NCI-H69 (cell line): ENCODE measurements at regions not wholly inside any gene's neighbourhood (a gene's known extent, or its start where the extent isn't known, plus 50 kb on each side); places are given as distances from the start of the nearest gene placed in this dataset.
A peak's percentile ranks its signal among the peaks of the same experiment; 100 is the strongest.
"Not testable (repeated sequence)": the region's sequence is repeated elsewhere in the genome, so short reads cannot be mapped to it uniquely, and the experiment has no call there.

ENCODE experiments used
- DNase-seq: peaks from one replicate; lab custom pipeline; 2025; lab: John Stamatoyannopoulos, UW

DNA sequence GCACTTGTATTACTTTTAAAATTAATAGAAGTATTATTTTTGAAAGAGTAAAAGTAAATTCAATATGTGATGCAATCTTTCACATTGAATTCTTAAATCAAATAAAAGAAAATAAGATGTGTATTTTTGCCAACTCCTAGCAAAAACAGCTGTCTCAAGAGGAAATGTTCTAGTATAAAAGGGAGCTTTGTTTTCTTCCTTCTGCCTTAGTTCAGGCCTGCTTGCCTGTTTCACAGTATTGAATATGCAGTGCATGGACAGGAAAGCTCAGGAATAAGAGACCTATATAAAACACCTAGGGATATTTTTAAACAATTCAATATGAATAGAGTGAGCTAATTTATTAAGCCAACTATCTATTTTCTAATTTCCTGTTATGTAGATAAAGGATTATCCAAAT, 294.8 kb upstream of the G2E3 start:
- DNase-seq = peak; percentile 54

DNA sequence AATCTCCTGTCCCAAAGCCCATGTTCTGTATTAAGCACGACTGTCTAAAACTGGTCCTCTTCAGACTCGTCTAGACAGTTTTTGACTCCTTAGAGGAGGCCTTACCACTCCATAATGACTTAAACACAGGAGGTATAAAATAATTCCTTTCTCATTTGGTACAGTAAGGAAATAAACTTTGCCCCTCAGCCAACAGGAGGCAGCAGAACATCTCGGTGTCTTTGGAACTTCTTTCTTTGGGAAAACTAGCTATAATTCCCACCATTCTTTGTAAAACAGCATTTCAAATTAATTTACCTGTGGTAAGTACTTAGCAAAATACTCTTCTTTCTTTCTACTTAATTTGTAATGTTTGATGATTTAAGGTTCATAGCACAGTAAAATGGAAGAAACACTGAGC, 292.7 kb upstream of the G2E3 start:
- DNase-seq = no peak

GRCh38 chr14:30267141-30267540, 291.8 kb upstream of the G2E3 start:
- DNase-seq = no peak

GRCh38 chr14:30270200-30271161, 288.5 kb upstream of the G2E3 start:
- peak; percentile 98 for DNase-seq

DNA sequence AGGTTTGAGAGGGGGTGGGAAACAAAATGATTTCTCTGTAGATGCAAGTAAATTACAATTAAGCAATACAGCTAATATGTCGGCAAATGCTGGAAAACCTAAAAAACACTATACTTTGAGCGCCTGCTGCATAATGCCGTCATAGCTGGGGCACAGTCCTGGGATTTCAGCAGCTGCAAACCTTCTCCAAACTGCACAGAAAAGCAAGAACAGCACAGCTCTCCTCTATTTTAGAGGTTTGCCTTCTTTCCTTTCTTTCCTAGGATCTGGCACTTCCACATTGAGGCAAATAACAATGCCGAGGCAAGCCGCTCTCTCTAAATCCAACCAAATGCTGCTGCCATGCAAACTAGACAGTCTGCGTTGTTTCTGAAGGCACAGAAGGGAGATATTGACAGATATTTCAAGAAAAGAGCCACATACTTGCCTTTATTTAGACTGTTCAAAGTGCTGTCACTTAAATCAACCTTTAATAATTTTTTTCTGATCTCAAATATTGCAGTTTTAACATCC, 287.1 kb upstream of the G2E3 start:
- DNase-seq = peak; percentile 75

GRCh38 chr14:30272848-30273832, 285.8 kb upstream of the G2E3 start:
- peak; percentile 98 for DNase-seq

DNA sequence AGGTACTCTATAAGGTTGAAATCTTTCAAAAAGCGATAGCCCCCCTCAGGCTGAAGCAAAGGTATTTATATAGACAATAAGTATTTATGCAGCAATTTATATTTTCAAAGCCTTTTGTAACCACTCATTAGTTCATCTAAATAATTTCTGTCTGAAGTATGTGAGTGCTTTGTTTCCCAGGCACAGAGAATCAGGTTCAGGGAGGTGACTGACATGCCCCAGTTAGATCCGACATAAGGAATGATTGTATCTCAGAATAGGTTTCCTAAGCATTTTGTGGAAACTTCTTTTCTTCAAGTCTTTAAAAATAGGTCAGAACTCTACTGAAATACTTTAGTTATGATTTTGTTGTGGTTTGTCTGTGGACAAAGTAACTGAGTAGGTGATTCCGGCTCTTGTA, 283.4 kb upstream of the G2E3 start:
- no peak for DNase-seq

DNA sequence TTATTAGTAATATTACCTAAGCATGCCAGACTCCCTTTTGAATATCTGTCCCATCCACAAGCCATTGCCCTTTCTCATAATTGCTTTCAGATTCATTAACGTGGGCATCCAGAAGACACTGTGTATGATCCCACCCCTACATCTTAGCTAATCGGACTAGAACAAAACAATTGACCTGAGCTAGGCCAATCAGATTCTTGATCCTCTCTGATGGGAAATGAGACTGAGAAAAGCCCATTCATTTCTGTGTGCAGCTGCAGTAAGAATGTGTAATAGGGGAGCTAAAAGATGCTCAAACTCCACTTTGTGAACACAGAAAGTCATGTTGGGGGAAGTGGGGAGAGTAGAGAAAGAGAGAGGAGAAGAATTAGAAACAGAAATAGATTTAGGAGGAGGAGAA, 281.7 kb upstream of the G2E3 start:
- DNase-seq = no peak

DNA sequence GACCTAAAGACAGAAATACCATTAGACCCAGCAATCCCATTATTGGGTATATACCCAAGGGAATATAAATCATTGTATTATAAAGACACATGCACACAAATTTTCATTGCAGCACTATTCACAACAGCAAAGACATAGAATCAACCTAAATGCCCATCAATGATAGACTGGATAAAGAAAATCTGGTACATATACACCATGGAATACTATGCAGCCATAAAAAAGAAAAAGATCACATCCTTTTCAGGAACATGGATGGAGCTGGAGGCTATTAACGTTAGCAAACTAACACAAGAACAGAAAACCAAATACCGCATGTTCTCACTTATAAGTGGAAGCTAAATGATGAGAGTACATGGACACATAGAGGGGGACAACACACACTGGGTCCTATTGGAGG, 280.1 kb upstream of the G2E3 start:
- not testable (repeated sequence) for DNase-seq

- DNase-seq = peak; percentile 79
Measured at GRCh38 chr14:30283822-30284446, 275.0 kb upstream of the G2E3 start.

DNA sequence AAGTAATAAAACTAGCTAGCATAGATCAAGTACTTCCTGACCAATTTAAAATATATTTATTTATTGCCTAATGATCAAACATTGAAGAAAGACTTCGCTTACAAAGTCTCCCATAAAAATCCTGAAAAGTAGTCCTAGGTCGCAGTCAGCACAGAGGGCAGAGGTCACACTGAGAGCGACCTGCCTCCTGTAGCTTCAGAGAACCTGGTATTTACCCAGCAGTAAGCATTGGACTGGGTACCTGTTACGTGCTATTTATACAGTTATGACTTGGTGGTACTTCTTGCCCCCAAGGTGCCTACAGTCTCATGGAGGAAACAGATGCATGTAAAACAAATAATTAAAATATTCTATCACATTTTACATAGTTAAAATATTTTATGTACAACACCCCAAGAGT, 274.1 kb upstream of the G2E3 start:
- DNase-seq = no peak

DNA sequence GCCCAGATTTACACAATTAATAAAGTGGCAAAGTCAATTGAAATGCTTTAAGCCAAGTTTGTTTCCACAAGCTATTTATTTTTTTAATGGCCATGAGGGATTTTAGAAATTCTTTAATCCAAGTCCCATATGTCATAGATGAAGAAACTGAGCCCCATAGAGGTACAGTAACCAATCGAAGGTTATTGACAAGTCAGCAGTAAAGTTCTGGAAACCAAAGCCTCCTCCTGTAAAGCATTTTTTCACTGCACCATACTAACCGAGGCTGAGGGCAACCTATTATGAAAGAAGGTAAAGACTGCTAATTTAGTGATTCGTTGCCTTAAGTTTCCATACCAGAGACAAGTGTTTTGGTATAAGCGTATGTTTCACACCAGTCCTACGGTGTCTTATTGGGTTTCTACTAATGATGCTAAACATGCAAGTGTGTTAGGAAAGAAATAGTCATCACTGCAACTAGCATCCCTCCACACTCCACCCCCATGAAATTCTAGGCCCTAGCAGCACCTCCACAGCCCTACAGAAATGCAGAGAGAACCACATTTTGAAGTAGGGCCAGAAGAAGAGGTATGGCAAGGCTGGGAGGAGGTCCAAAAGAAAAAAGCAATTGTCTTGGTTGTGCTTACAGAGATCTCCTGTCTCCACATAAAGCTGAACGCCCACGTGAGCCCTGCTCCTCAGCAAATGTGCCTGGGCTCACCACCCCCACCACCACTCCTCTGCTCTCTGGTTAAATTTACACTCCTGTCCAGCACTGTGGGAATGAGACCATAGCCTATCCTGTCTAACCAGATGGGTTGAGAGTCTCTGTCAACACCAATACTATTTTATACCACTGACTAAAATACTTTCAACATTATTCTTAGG, 271.1 kb upstream of the G2E3 start:
- no peak for DNase-seq

- peak; percentile 58 for DNase-seq
Measured at GRCh38 chr14:30290001-30290400, 269.0 kb upstream of the G2E3 start.

GRCh38 chr14:30291216-30291615, 267.7 kb upstream of the G2E3 start:
- no peak for DNase-seq

GRCh38 chr14:30292541-30292940, 266.4 kb upstream of the G2E3 start:
- DNase-seq = no peak

DNA sequence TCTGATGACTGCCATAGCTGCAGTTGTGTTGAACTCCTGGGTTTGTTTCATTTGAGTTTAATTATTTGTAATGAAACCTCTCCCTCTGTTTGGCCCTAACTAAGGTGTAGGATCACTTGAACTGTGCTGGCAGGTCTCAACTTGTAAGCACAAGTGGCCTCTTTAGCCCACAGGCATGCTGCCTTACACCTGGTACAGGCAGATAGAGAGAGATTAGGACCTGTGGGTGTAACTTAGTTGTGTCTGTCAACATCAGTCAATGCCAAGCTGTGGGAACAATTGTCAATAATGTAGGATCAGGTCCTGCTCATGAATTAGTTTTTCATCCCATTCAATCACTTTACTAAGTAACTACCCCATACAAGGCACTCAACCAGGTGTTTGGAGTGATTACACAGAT, 263.0 kb upstream of the G2E3 start:
- peak; percentile 89 for DNase-seq

- no peak for DNase-seq
Measured at GRCh38 chr14:30296931-30297405, 262.0 kb upstream of the G2E3 start.

DNA sequence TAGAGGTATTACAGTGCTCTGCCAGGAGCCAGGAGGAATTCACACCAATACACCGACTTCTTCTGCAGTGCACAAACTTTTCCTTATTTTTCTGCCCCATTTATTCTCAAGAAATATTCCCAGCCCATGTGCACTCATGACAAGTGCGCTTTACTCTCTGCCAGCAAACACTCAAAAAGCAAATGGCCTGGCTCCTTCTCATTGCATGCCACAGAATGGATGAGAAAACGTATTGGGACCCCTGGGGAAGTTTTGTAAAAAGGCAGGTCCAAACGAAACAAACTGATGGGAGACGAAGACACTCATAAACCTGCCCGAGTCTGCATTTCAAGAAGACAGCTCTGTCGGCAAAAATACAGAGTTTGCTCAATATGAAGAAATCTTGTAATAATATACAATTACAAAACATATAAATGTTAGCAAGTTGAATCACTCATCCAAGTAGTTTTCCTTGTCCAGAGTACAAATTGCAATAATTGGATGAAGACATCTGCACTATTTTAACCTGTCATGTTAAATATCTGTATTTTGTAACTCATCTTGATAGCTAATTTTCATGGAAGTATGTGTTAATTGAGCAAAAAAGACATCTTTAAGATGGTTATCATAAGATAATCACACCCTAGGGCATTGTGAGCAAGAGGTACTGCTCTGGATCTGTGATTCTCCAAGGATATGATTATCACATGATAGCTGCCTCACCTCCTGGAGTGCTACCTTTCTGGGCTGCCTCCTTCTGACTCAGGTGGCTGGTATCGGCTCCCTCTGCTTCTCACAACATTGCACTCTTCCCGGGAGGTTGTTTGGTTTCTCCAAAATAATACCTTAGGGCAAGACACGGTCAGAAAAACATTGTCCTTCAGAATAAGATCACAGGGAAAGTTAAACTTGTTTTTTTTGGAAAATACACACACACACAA, 260.8 kb upstream of the G2E3 start:
- peak; percentile 69 for DNase-seq

GRCh38 chr14:30299915-30300314, 259.0 kb upstream of the G2E3 start:
- peak; percentile 18 for DNase-seq

- no peak for DNase-seq
Measured at GRCh38 chr14:30303350-30303749, 255.6 kb upstream of the G2E3 start.
